Heart right ventricle (tissue), 16 donors: ENCODE measurements at regions not wholly inside any gene's neighbourhood (a gene's known extent, or its start where the extent isn't known, plus 50 kb on each side); places are given as distances from the start of the nearest gene placed in this dataset.

Experiments
- ATAC-seq, 8 donors: fragments of 200-7000 bp; cut with Tn5 transposase; one replicate each; pipeline ENCODE4 v1.9.1; 2020; ENCODE audit warnings: mild to moderate bottlenecking in 8 of 8, moderate library complexity in 8 of 8, moderate number of reproducible peaks in 1 of 8
- DNase-seq, 2 donors: peaks; one replicate each; pipeline ENCODE4 v3.0.0-alpha.2; 2020
- H3K27ac ChIP-seq, 10 donors: fragments of 200-600 bp; sonication (generic) in 2 of 10; one replicate each; pipeline versions ENCODE4 v1.5.0 to v1.8.0; 2020 to 2022; ENCODE audit warnings: mild to moderate bottlenecking in 3 of 10
- H3K27me3 ChIP-seq, 7 donors: fragments of 200-600 bp; one replicate each; pipeline ENCODE4 v1.8.0; 2021 to 2022; ENCODE audit warnings: mild to moderate bottlenecking in 2 of 7
- H3K36me3 ChIP-seq, 9 donors: fragments of 200-600 bp; sonication (generic) in 1 of 9; one replicate each; pipeline versions ENCODE4 v1.5.0 to v1.8.0; 2020 to 2022; ENCODE audit warnings: mild to moderate bottlenecking in 2 of 9
- H3K4me1 ChIP-seq, 9 donors: fragments of 200-600 bp; sonication (generic) in 1 of 9; one replicate each; pipeline versions ENCODE4 v1.5.0 to v1.8.0; 2020 to 2022; ENCODE audit warnings: mild to moderate bottlenecking in 4 of 9
- H3K4me3 ChIP-seq, 10 donors: fragments of 200-600 bp; sonication (generic) in 2 of 10; one replicate each; pipeline versions ENCODE4 v1.5.0 to v1.8.0; 2020 to 2022; ENCODE audit warnings: mild to moderate bottlenecking in 7 of 10, moderate library complexity in 2 of 10
- H3K9me3 ChIP-seq, 11 donors: fragments of 200-600 bp in 10 of 11; sonication (generic) in 2 of 11; one replicate each; pipeline versions ENCODE4 v1.5.0 to v1.8.0; 2013 to 2022; ENCODE audit warnings: mild to moderate bottlenecking in 2 of 11, control low read depth in 1 of 11, moderate library complexity in 1 of 11
- CTCF ChIP-seq, 9 donors: fragments of 200-600 bp; sonication (generic) in 2 of 9; IDR thresholded peaks; one replicate each; pipeline versions ENCODE4 v1.5.0 to v1.8.0; 2021 to 2022; ENCODE audit warnings: antibody characterized with exemption in 9 of 9, mild to moderate bottlenecking in 5 of 9, moderate library complexity in 1 of 9
- WGBS, 2 donors: extraction: QIAGEN DNeasy Blood & Tissue Kit; methylation state at CpG; one replicate each; pipeline ENCODE4 v1.1.7; 2013; ENCODE audit warnings: inconsistent platforms in 1 of 2; 5-methylcytosine and 5-hydroxymethylcytosine counted together
- intact Hi-C, 10 donors: fragments of 100-400 bp; cut with DNase I; formaldehyde crosslinking; loops; one replicate each; pipeline versions ENCODE4 v1.11.1 to v1.14.2; 2022
- donor health status: Arrhythmogenic right ventricular cardiomyopathy.
- donor health status: ischemic (EF 13 %, LVEDD 7.1; RV severe dilation, severe dysfunction).
- donor health status: healthy with polysubstance abuse.
- donor health status: DM: no; HTN: yes; CAD: no.
- donor health status: DM: no; HTN: no; CAD: no.
- donor health status: ischemic (EF 25% LVEDD 6.9; RV normal size, moderate dysfunction).
- donor health status: ischemic (EF 25% LVEDD 5.7; RV mildly dilated, moderate dysfunction).
- donor health status: healthy.
- donor health status: DM: yes; HTN: yes; CAD: no.
- donor health status: Ischemic cardiomyopathy.
- donor health status: ischemic (EF 35%, LVEDD 5.7; RV mildly dilated, moderate dysfunction).
- donor health status: nonischemic (EF 11% LVEDD 7.7; RV severe dilation, severe dysfunction).
- donor health status: DM: yes; HTN: yes; CAD: no.
- donor health status: PGD.
- donor health status: ischemic (EF 29% LVEDD 5.4; RV normal size, mild dysfunction).
- donor health status: nonischemic (EF 23%, LVEDD 6.1; RV moderate dilation, normal function).

GRCh38 chr2:75932996-75933395, 222.3 kb upstream of the GCFC2 start:
- 40 to 70% methylated on average over 2 of the region's 2 CpGs for WGBS, 2 donors
- no peak for DNase-seq
- TF ChIP-seq CTCF (IDR thresholded peaks at IDR 0.05): no peak
- H3K27me3 ChIP-seq: no peaks in the 10 kb centered on the region
- ATAC-seq: peak in 1 of 8 donors; percentile 60
- no peak overlapping the region for H3K27ac ChIP-seq
- H3K36me3 ChIP-seq: no peaks in the 10 kb centered on the region
- intact Hi-C loops: no loop called here
- no peak overlapping the region for H3K4me3 ChIP-seq
- H3K9me3 ChIP-seq: peaks cover 0 to under 1% (median 0%) of the 10 kb centered on the region in 11 donors
- peaks cover 0 to 2% (median 0%) of the 10 kb centered on the region in 9 donors for H3K4me1 ChIP-seq

GRCh38 chr2:75928093-75928492, 217.4 kb upstream of the GCFC2 start:
- ATAC-seq: no peak
- Histone ChIP-seq H3K27ac (no peak overlapping the region), H3K27me3 (no peaks in the 10 kb centered on the region), H3K9me3 (no peaks in the 10 kb centered on the region), H3K36me3 (no peaks in the 10 kb centered on the region), H3K4me3 (no peak overlapping the region), H3K4me1 (peaks cover 0 to 2% (median 0%) of the 10 kb centered on the region in 9 donors)
- intact Hi-C loops: no loop called here
- TF ChIP-seq CTCF (IDR thresholded peaks at IDR 0.05): no peak
- 83 to 91% methylated on average over 2 of the region's 2 CpGs for WGBS, 2 donors
- no peak for DNase-seq

- no peak for ATAC-seq
- intact Hi-C loops: no loop called here
- 72 to 86% methylated on average over 3 of the region's 3 CpGs for WGBS, 2 donors
Observed at GRCh38 chr2:75925331-75926024, 214.8 kb upstream of the GCFC2 start.

GRCh38 chr2:75922191-75922590, 211.5 kb upstream of the GCFC2 start:
- no peak overlapping the region for H3K27ac ChIP-seq
- no peaks in the 10 kb centered on the region for H3K4me1 ChIP-seq
- H3K4me3 ChIP-seq: no peak overlapping the region
- no peak for TF ChIP-seq CTCF (IDR thresholded peaks at IDR 0.05)
- no peak for ATAC-seq
- H3K27me3 ChIP-seq: no peaks in the 10 kb centered on the region
- WGBS, 2 donors: 74 to 92% methylated on average over 2 of the region's 2 CpGs
- intact Hi-C loops: no loop called here
- H3K36me3 ChIP-seq: no peaks in the 10 kb centered on the region
- no peak for DNase-seq
- H3K9me3 ChIP-seq: no peaks in the 10 kb centered on the region

More at GRCh38 chr2:75925331-75926024, 214.8 kb upstream of the GCFC2 start:
- no peak for DNase-seq
- TF ChIP-seq CTCF (IDR thresholded peaks at IDR 0.05): no peak
- Histone ChIP-seq H3K36me3 (no peaks in the 10 kb centered on the region), H3K27me3 (no peaks in the 10 kb centered on the region), H3K4me1 (no peaks in the 10 kb centered on the region), H3K27ac (no peak overlapping the region), H3K4me3 (no peak overlapping the region), H3K9me3 (no peaks in the 10 kb centered on the region)
